GM19395 (cell line): ENCODE measurements at regions not wholly inside any gene's neighbourhood (a gene's known extent, or its start where the extent isn't known, plus 50 kb on each side); places are given as distances from the start of the nearest gene placed in this dataset.

Experiments used
- ATAC-seq: cut with Tn5 transposase; IDR thresholded peaks from one replicate; pipeline ENCODE4 v1.9.1; 2021; ENCODE audit warnings: mild to moderate bottlenecking, moderate library complexity; ENCODE audit not compliant: unreplicated experiment

- no peak for ATAC-seq
Observed at GRCh38 chr9:81214975-81215374, 474.4 kb downstream of the TLE1 start.

- no peak for ATAC-seq
Observed at GRCh38 chr9:81213456-81213855, 475.9 kb downstream of the TLE1 start.

- ATAC-seq = no peak
Observed at GRCh38 chr9:81211741-81212140, 477.6 kb downstream of the TLE1 start.

- ATAC-seq = no peak
Observed at GRCh38 chr9:81207651-81208050, 481.7 kb downstream of the TLE1 start.

GRCh38 chr9:81202292-81202691 lies 487.1 kb downstream of the TLE1 start:
- ATAC-seq = no peak

- no peak for ATAC-seq
Observed at GRCh38 chr9:81195206-81195605, 494.1 kb downstream of the TLE1 start.

- ATAC-seq = no peak
Observed at GRCh38 chr9:81193362-81194339, 495.7 kb downstream of the TLE1 start.

- no peak for ATAC-seq
Observed at GRCh38 chr9:81191222-81191621, 498.1 kb downstream of the TLE1 start.

GRCh38 chr9:81190659-81191058 lies 498.7 kb downstream of the TLE1 start:
- ATAC-seq = no peak

- ATAC-seq = no peak
Observed at GRCh38 chr9:81183761-81184160, 505.6 kb downstream of the TLE1 start.

GRCh38 chr9:81182431-81182830 lies 506.9 kb downstream of the TLE1 start:
- ATAC-seq = no peak

GRCh38 chr9:81174023-81174422 lies 515.3 kb downstream of the TLE1 start:
- ATAC-seq = no peak

- no peak for ATAC-seq
Observed at GRCh38 chr9:81171689-81172088, 517.7 kb downstream of the TLE1 start.

- ATAC-seq = no peak
Observed at GRCh38 chr9:81162361-81162760, 527.0 kb downstream of the TLE1 start.

GRCh38 chr9:81156381-81156780 lies 533.0 kb downstream of the TLE1 start:
- no peak for ATAC-seq

- no peak for ATAC-seq
Observed at GRCh38 chr9:81150016-81150625, 539.2 kb downstream of the TLE1 start.

GRCh38 chr9:81146684-81147337 lies 542.5 kb downstream of the TLE1 start:
- no peak for ATAC-seq

GRCh38 chr9:81146241-81146640 lies 543.1 kb downstream of the TLE1 start:
- no peak for ATAC-seq

- no peak for ATAC-seq
Observed at GRCh38 chr9:81145331-81145963, 543.9 kb downstream of the TLE1 start.

- ATAC-seq = no peak
Observed at GRCh38 chr9:81141961-81142360, 547.4 kb downstream of the TLE1 start.

- ATAC-seq = no peak
Observed at GRCh38 chr9:81137976-81138568, 551.3 kb downstream of the TLE1 start.
